ENCODE measurements at regions not wholly inside any gene's neighbourhood (a gene's known extent, or its start where the extent isn't known, plus 50 kb on each side); places are given as distances from the start of the nearest gene placed in this dataset.

GRCh38 chr16:85193876-85194275, 81.6 kb upstream of the CIBAR2 start:
- Histone ChIP-seq H4K20me1 (ENCODE audit: insufficient read depth, poor library complexity, severe bottlenecking) (no peaks in the 10 kb centered on the region), H3K36me3 (replicated peaks; ENCODE audit: insufficient read depth, low read depth) (no peaks in the 10 kb centered on the region), H3K9me3 (ENCODE audit: low read depth) (no peaks in the 10 kb centered on the region), H2AFZ (no peak overlapping the region), H3K4me3 (no peak overlapping the region), H3K4me2 (no peak overlapping the region), H3K27me3 (no peaks in the 10 kb centered on the region), H3K27ac (no peak overlapping the region), H3K9me2 (replicated peaks; ENCODE audit: insufficient read depth) (no peaks in the 10 kb centered on the region), H3K4me1 (ENCODE audit: insufficient read depth) (peaks cover 44% of the 10 kb centered on the region), H3K79me2 (peaks cover 68% of the 10 kb centered on the region)
- TF ChIP-seq, protein P1, sequence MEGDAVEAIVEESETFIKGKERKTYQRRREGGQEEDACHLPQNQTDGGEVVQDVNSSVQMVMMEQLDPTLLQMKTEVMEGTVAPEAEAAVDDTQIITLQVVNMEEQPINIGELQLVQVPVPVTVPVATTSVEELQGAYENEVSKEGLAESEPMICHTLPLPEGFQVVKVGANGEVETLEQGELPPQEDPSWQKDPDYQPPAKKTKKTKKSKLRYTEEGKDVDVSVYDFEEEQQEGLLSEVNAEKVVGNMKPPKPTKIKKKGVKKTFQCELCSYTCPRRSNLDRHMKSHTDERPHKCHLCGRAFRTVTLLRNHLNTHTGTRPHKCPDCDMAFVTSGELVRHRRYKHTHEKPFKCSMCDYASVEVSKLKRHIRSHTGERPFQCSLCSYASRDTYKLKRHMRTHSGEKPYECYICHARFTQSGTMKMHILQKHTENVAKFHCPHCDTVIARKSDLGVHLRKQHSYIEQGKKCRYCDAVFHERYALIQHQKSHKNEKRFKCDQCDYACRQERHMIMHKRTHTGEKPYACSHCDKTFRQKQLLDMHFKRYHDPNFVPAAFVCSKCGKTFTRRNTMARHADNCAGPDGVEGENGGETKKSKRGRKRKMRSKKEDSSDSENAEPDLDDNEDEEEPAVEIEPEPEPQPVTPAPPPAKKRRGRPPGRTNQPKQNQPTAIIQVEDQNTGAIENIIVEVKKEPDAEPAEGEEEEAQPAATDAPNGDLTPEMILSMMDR (IDR thresholded peaks at IDR 0.05; ENCODE audit: poor library complexity) = no peak
- TF ChIP-seq EZH2 (IDR thresholded peaks at IDR 0.05; ENCODE audit: borderline replicate concordance) = no peak
- DNase-seq (ENCODE audit: low spot score) = no peak
- 96% methylated on average over 17 of the region's 17 CpGs for WGBS (ENCODE audit: low lambda C conversion rate, missing lambda C conversion rate)

DNA sequence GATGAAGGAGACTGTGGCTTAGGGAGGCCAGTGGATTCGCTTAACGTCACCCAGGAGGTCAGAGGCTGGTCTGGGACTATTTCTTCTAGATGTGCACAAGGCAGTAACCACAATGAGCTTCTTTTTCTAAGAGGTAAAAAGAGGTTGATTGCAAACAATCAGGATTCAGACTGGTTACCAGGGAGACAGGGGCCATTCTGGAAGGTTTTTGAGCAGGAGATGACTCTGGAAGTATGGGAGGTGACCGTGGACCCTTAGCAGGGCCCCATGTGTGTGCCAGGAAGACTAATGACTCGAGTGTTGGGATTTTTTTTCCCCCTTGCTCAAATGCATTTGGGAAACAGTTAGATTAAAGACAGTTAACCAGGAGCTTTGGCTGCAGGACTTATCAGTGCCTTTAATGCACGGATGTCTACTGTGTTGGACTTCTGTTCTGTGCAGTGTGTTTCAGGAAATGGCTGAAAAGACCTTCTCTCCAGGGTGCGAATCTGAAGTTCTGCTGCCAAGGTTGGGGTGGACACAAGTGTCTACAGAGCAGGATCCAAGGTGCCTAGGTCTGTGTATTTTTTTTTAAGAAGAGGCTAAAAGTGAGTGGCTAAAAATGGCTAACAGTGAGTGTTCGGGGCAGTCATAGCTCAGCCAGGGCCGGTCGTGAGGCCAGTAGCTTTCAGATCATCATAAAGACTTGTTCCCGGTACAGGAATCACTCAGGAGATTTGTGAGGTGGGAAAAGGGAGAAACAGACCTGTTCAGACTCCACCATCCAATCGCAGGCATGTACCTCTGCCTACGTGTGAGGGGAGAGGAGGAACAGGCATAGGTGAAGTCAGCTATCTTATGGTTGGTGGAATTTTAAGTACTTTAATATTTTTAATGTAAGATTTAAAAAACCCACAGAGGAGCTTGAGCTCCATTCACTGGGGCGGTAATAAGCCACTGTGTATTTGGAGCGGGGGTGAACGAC, 82.3 kb upstream of the CIBAR2 start:
- no peak for DNase-seq (ENCODE audit: low spot score)
- H3K79me2 ChIP-seq = peaks cover 73% of the 10 kb centered on the region
- TF ChIP-seq EZH2phosphoT487 (IDR thresholded peaks at IDR 0.05; ENCODE audit: low read depth, severe bottlenecking, unreplicated experiment) = no peak
- TF ChIP-seq, protein P1 (IDR thresholded peaks at IDR 0.05; ENCODE audit: poor library complexity) = no peak
- no peak for TF ChIP-seq EZH2 (IDR thresholded peaks at IDR 0.05; ENCODE audit: borderline replicate concordance)

DNA sequence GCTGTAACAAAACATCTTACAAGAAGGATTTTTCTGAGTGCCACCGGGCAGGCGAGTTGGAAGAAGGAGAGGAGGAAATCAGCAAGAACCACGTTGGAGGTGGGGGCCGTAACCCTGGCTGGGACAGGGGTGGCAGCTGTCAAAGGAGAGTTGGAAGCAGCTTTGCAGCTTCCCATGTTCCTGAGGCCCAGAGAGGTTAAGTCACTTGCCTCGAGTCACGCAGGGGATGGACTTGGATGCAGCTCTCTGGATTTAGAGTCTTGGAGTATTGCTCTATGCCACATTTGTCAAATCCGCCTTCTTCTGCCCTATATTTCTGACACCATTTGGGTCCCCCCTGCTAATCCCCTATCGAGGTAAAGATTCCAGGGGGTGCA, 83.0 kb upstream of the CIBAR2 start:
- DNase-seq (ENCODE audit: low spot score) = no peak
- H3K4me1 ChIP-seq (ENCODE audit: insufficient read depth) = peaks cover 56% of the 10 kb centered on the region
- no peaks in the 10 kb centered on the region for H3K9me2 ChIP-seq (replicated peaks; ENCODE audit: insufficient read depth)
- H3K4me3 ChIP-seq = no peak overlapping the region
- 91% methylated on average over 8 of the region's 8 CpGs for WGBS (ENCODE audit: low lambda C conversion rate, missing lambda C conversion rate)
- H2AFZ ChIP-seq = no peak overlapping the region
- H3K9me3 ChIP-seq (ENCODE audit: low read depth) = no peaks in the 10 kb centered on the region
- H3K27ac ChIP-seq = peak overlapping the region; percentile 63
- H4K20me1 ChIP-seq (ENCODE audit: insufficient read depth, poor library complexity, severe bottlenecking) = no peaks in the 10 kb centered on the region
- no peaks in the 10 kb centered on the region for H3K27me3 ChIP-seq
- H3K79me2 ChIP-seq = peaks cover 75% of the 10 kb centered on the region
- no peaks in the 10 kb centered on the region for H3K36me3 ChIP-seq (replicated peaks; ENCODE audit: insufficient read depth, low read depth)
- TF ChIP-seq EZH2 (IDR thresholded peaks at IDR 0.05; ENCODE audit: borderline replicate concordance) = no peak
- TF ChIP-seq EZH2phosphoT487 (IDR thresholded peaks at IDR 0.05; ENCODE audit: low read depth, severe bottlenecking, unreplicated experiment) = no peak
- TF ChIP-seq, protein P1 (IDR thresholded peaks at IDR 0.05; ENCODE audit: poor library complexity) = no peak
- no peak overlapping the region for H3K4me2 ChIP-seq

More for the DNA sequence above, 82.3 kb upstream of the CIBAR2 start:
- H3K4me1 ChIP-seq (ENCODE audit: insufficient read depth) = peaks cover 49% of the 10 kb centered on the region
- no peaks in the 10 kb centered on the region for H3K27me3 ChIP-seq
- no peak overlapping the region for H3K4me3 ChIP-seq
- H2AFZ ChIP-seq = no peak overlapping the region
- H3K9me2 ChIP-seq (replicated peaks; ENCODE audit: insufficient read depth) = no peaks in the 10 kb centered on the region
- WGBS (ENCODE audit: low lambda C conversion rate, missing lambda C conversion rate) = 87% methylated on average over 15 of the region's 15 CpGs
- H3K4me2 ChIP-seq = no peak overlapping the region
- no peaks in the 10 kb centered on the region for H3K9me3 ChIP-seq (ENCODE audit: low read depth)
- H4K20me1 ChIP-seq (ENCODE audit: insufficient read depth, poor library complexity, severe bottlenecking) = no peaks in the 10 kb centered on the region
- H3K36me3 ChIP-seq (replicated peaks; ENCODE audit: insufficient read depth, low read depth) = no peaks in the 10 kb centered on the region
- peak overlapping the region; percentile 63 for H3K27ac ChIP-seq

Data from hepatocyte (in vitro differentiated cells).